ENCODE measurements at regions not wholly inside any gene's neighbourhood (a gene's known extent, or its start where the extent isn't known, plus 50 kb on each side); places are given as distances from the start of the nearest gene placed in this dataset.

- Histone ChIP-seq H3K4me1 (no peaks in the 10 kb centered on the region), H3K27me3 (no peaks in the 10 kb centered on the region), H3K9me3 (no peaks in the 10 kb centered on the region), H3K4me3 (no peak overlapping the region), H3K36me3 (no peaks in the 10 kb centered on the region), H3K27ac (no peak overlapping the region)
- 31% methylated on average over 2 of the region's 2 CpGs for WGBS
- no peak for DNase-seq (ENCODE audit: low spot score in 2 of 2)
- TF ChIP-seq EP300 (IDR thresholded peaks at IDR 0.05) (no peak), POLR2AphosphoS5 (IDR thresholded peaks at IDR 0.05) (no peak), CTCF (IDR thresholded peaks at IDR 0.05) (no peak), POLR2A (IDR thresholded peaks at IDR 0.05) (no peak)
Measured at GRCh38 chr4:11564021-11564420, 135.3 kb upstream of the HS3ST1 start.

GRCh38 chr4:11549525-11549924 lies 120.8 kb upstream of the HS3ST1 start:
- no peak for DNase-seq (ENCODE audit: low spot score in 2 of 2)
- H3K4me3 ChIP-seq = no peak overlapping the region
- no peaks in the 10 kb centered on the region for H3K27me3 ChIP-seq
- no peak for TF ChIP-seq POLR2AphosphoS5 (IDR thresholded peaks at IDR 0.05)
- no peak for TF ChIP-seq CTCF (IDR thresholded peaks at IDR 0.05)
- no peak for TF ChIP-seq EP300 (IDR thresholded peaks at IDR 0.05)
- no peak for TF ChIP-seq POLR2A (IDR thresholded peaks at IDR 0.05)
- peaks cover 5% of the 10 kb centered on the region for H3K4me1 ChIP-seq
- no peaks in the 10 kb centered on the region for H3K9me3 ChIP-seq
- H3K36me3 ChIP-seq = no peaks in the 10 kb centered on the region
- no peak overlapping the region for H3K27ac ChIP-seq

- Histone ChIP-seq H3K4me1 (peaks cover 8% of the 10 kb centered on the region), H3K4me3 (no peak overlapping the region), H3K36me3 (no peaks in the 10 kb centered on the region), H3K27me3 (no peaks in the 10 kb centered on the region), H3K27ac (no peak overlapping the region), H3K9me3 (no peaks in the 10 kb centered on the region)
- DNase-seq (ENCODE audit: low spot score in 2 of 2) = no peak
- TF ChIP-seq CTCF (IDR thresholded peaks at IDR 0.05) (no peak), EP300 (IDR thresholded peaks at IDR 0.05) (no peak), POLR2A (IDR thresholded peaks at IDR 0.05) (no peak), POLR2AphosphoS5 (IDR thresholded peaks at IDR 0.05) (no peak)
- WGBS = 33% methylated on average over 1 of the region's 1 CpG
Measured at GRCh38 chr4:11548597-11549082, 119.9 kb upstream of the HS3ST1 start.

GRCh38 chr4:11546391-11547175 lies 117.9 kb upstream of the HS3ST1 start:
- H3K4me1 ChIP-seq = peaks cover 8% of the 10 kb centered on the region
- no peak overlapping the region for H3K4me3 ChIP-seq
- no peak overlapping the region for H3K27ac ChIP-seq
- 97% methylated on average over 1 of the region's 1 CpG for WGBS
- no peaks in the 10 kb centered on the region for H3K9me3 ChIP-seq
- no peak for TF ChIP-seq EP300 (IDR thresholded peaks at IDR 0.05)
- no peak for TF ChIP-seq CTCF (IDR thresholded peaks at IDR 0.05)
- TF ChIP-seq POLR2A (IDR thresholded peaks at IDR 0.05) = no peak
- no peak for TF ChIP-seq POLR2AphosphoS5 (IDR thresholded peaks at IDR 0.05)
- no peaks in the 10 kb centered on the region for H3K27me3 ChIP-seq
- DNase-seq (ENCODE audit: low spot score in 2 of 2) = no peak
- H3K36me3 ChIP-seq = no peaks in the 10 kb centered on the region

GRCh38 chr4:11545651-11546050 lies 117.0 kb upstream of the HS3ST1 start:
- no peaks in the 10 kb centered on the region for H3K9me3 ChIP-seq
- TF ChIP-seq POLR2AphosphoS5 (IDR thresholded peaks at IDR 0.05) = no peak
- TF ChIP-seq POLR2A (IDR thresholded peaks at IDR 0.05) = no peak
- TF ChIP-seq EP300 (IDR thresholded peaks at IDR 0.05) = no peak
- TF ChIP-seq CTCF (IDR thresholded peaks at IDR 0.05) = no peak
- 80% methylated on average over 3 of the region's 3 CpGs for WGBS
- no peak overlapping the region for H3K4me3 ChIP-seq
- no peaks in the 10 kb centered on the region for H3K27me3 ChIP-seq
- no peaks in the 10 kb centered on the region for H3K36me3 ChIP-seq
- peaks cover 8% of the 10 kb centered on the region for H3K4me1 ChIP-seq
- no peak overlapping the region for H3K27ac ChIP-seq
- DNase-seq (ENCODE audit: low spot score in 2 of 2) = no peak
